ENCODE measurements at regions not wholly inside any gene's neighbourhood (a gene's known extent, or its start where the extent isn't known, plus 50 kb on each side); places are given as distances from the start of the nearest gene placed in this dataset.

- TF ChIP-seq CTCF (IDR thresholded peaks at IDR 0.05; ENCODE audit: poor library complexity) (no peak), EZH2 (IDR thresholded peaks at IDR 0.05; ENCODE audit: borderline replicate concordance) (no peak), EZH2phosphoT487 (IDR thresholded peaks at IDR 0.05; ENCODE audit: low read depth, severe bottlenecking, unreplicated experiment) (no peak)
These were observed 125.5 kb downstream of the GLI2 start for GRCh38 chr2:120861191-120861575.
